PC-9 (cell line): ENCODE measurements at regions not wholly inside any gene's neighbourhood (a gene's known extent, or its start where the extent isn't known, plus 50 kb on each side); places are given as distances from the start of the nearest gene placed in this dataset.

Experiments
- EZH2 ChIP-seq: fragments of 200-600 bp; sonication (generic); IDR thresholded peaks from 2 replicates; pipeline ENCODE4 v1.8.0; 2017; ENCODE audit warnings: antibody characterized with exemption, low read depth
- TF ChIP-seq, protein P1 (sequence below): fragments of 200-600 bp; sonication (generic); conservative IDR thresholded peaks from 2 replicates; pipeline ENCODE4 v1.6.1; 2017; ENCODE audit warnings: mixed run types, antibody characterized with exemption, mild to moderate bottlenecking, moderate library complexity

DNA sequence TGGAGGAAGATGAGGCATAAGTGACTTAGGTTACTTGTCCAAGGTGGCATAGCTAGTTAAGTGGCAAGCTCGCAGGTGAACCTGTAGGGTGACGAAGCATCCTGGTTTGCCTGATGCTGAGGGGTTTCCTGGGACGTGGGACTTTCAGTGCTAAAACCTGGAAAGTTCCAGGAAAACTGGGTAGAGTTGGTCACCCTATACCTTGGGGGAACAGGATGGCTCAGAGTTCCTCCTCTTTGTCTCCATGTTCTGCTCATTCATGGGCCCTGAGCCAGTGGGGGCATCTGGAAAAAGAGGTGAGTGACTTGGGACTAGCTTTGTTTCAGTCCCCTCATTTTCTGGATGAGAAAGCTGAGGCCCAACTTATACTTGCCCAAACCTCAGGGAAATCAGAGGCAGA, 268.0 kb upstream of the N4BP1 start:
- TF ChIP-seq, protein P1, sequence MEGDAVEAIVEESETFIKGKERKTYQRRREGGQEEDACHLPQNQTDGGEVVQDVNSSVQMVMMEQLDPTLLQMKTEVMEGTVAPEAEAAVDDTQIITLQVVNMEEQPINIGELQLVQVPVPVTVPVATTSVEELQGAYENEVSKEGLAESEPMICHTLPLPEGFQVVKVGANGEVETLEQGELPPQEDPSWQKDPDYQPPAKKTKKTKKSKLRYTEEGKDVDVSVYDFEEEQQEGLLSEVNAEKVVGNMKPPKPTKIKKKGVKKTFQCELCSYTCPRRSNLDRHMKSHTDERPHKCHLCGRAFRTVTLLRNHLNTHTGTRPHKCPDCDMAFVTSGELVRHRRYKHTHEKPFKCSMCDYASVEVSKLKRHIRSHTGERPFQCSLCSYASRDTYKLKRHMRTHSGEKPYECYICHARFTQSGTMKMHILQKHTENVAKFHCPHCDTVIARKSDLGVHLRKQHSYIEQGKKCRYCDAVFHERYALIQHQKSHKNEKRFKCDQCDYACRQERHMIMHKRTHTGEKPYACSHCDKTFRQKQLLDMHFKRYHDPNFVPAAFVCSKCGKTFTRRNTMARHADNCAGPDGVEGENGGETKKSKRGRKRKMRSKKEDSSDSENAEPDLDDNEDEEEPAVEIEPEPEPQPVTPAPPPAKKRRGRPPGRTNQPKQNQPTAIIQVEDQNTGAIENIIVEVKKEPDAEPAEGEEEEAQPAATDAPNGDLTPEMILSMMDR, result no peak
- no peak for TF ChIP-seq EZH2
